ENCODE measurements at regions not wholly inside any gene's neighbourhood (a gene's known extent, or its start where the extent isn't known, plus 50 kb on each side); places are given as distances from the start of the nearest gene placed in this dataset.

DNA sequence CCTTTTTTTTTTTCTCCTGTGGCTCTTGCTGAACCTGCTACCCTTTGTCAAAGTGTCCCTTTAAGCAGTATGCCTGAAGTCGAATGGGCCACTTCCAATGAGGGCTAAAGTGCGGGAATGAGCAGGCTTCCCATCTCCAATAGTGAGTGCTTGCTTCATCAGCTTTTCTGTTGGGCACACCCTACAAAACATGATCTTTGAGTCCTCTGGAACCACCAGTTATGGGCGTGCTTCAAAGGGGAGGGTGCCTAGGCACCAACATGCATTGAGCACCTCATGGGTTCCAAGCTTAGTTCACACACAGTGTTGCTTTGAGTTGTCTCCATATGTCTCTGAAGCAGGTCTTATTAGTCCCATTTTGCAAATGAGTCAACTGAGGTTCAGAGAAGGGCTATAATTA lies 132.8 kb upstream of the CPEB4 start:
- Mint-ChIP-seq H3K9me3 (no peaks in the 10 kb centered on the region), H3K4me1 (peaks cover 12 to 21% (median 12%) of the 10 kb centered on the region in 3 donors), H3K36me3 (no peaks in the 10 kb centered on the region), H3K27me3 (peaks cover 0 to 4% (median 0%) of the 10 kb centered on the region in 3 donors), H3K27ac (no peak overlapping the region), H3K4me3 (no peak overlapping the region)
- ATAC-seq (ENCODE audit: low read depth in 2 of 2) (no peak), DNase-seq (no peak)

DNA sequence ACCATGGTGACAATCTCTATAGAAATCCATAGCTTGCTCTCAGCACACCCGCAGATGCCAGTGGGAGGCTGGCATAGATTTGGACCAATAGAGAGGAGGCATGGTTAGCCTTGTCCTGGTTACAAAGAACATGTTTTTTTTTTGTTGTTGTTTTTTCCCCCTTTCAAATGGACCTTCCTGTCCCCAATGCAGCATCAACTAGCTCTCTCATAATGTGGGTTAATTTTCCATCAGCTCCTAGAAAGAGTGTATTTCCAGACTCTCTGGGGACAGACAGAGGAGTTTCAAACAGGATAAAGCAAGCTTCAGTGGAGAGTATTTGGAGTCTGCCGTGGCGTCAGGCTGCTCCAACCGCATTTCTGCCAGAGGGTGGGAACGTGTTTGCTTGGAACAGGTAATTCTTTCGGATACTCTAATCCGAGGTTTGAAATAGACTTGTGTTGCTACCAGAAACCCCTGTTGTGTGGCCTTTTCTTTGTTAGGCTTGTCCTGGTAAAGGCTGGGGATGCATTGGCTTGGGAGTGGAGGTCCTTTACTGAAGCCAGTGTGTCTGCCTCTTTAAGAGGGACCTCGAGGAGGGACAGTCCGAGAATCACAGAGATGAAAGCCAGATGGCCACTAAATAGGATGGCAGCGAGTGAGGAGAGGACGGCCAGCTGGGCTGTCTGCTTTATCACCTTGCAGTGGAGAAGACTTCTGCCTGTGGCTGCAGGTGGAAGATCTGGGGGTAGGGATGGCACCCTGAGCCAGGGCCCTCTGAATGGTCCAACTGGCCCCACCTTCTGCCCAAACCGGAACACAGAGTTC lies 130.5 kb upstream of the CPEB4 start:
- Mint-ChIP-seq H3K36me3 (no peaks in the 10 kb centered on the region), H3K4me3 (no peak overlapping the region), H3K9me3 (peaks cover 0 to 1% (median 0%) of the 10 kb centered on the region in 7 donors), H3K4me1 (peaks cover 11 to 12% (median 11%) of the 10 kb centered on the region in 3 donors), H3K27me3 (peaks cover 0 to 10% (median 7%) of the 10 kb centered on the region in 3 donors), H3K27ac (peak overlapping the region in 1 of 6 donors; percentile 76)
- DNase-seq: no peak
- ATAC-seq (ENCODE audit: low read depth in 2 of 2): no peak

DNA sequence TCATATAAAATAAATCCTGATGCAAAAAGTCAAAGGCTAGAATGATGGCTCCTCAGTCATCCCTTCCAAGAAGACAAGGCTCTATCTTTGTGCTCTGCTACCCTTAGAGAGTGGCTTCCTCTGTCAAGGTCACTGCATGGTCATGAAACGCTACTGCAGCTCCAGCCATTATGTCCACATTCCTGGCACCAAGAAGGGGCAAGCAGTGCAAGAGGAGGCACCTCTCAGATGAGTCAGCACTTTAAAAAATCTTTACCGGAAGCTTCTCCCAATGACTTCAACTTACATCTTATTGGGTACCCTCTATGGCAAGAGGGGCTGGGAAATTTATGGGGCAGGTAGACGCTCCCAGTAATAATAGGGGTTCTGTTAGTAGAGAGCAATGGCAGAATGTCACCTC lies 129.5 kb upstream of the CPEB4 start:
- H3K36me3 Mint-ChIP-seq: no peaks in the 10 kb centered on the region
- H3K4me1 Mint-ChIP-seq: peaks cover 12 to 17% (median 12%) of the 10 kb centered on the region in 3 donors
- no peak overlapping the region for H3K4me3 Mint-ChIP-seq
- ATAC-seq (ENCODE audit: low read depth in 2 of 2) (no peak), DNase-seq (no peak)
- no peak overlapping the region for H3K27ac Mint-ChIP-seq
- peaks cover 4 to 11% (median 7%) of the 10 kb centered on the region in 3 donors for H3K27me3 Mint-ChIP-seq
- peaks cover 0 to 1% (median 0%) of the 10 kb centered on the region in 7 donors for H3K9me3 Mint-ChIP-seq

DNA sequence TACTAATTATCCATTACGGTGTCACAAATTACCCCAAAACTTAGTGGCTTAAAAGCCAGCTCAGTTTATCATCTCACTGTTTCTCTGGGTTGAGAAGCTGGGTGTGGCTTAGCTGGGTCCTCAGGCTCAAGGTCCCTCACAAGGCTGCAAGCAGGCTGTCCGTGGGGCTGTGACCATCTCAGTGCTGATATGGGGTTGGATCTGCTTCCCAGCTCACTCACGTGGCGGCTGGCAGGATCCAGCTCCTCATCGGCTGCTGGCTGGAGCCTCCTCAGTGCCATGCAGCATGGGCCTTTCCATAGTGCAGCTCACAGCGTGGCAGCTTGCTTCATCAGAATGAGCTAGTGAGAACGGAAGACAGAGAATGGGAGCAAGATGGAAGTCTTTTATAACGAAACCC lies 128.5 kb upstream of the CPEB4 start:
- Mint-ChIP-seq H3K27ac (no peak overlapping the region), H3K4me3 (no peak overlapping the region), H3K27me3 (peaks cover 4 to 11% (median 7%) of the 10 kb centered on the region in 3 donors), H3K9me3 (peaks cover 0 to 1% (median 0%) of the 10 kb centered on the region in 7 donors), H3K36me3 (no peaks in the 10 kb centered on the region), H3K4me1 (peaks cover 12 to 17% (median 14%) of the 10 kb centered on the region in 3 donors)
- no peak for DNase-seq
- ATAC-seq (ENCODE audit: low read depth in 2 of 2): no peak

DNA sequence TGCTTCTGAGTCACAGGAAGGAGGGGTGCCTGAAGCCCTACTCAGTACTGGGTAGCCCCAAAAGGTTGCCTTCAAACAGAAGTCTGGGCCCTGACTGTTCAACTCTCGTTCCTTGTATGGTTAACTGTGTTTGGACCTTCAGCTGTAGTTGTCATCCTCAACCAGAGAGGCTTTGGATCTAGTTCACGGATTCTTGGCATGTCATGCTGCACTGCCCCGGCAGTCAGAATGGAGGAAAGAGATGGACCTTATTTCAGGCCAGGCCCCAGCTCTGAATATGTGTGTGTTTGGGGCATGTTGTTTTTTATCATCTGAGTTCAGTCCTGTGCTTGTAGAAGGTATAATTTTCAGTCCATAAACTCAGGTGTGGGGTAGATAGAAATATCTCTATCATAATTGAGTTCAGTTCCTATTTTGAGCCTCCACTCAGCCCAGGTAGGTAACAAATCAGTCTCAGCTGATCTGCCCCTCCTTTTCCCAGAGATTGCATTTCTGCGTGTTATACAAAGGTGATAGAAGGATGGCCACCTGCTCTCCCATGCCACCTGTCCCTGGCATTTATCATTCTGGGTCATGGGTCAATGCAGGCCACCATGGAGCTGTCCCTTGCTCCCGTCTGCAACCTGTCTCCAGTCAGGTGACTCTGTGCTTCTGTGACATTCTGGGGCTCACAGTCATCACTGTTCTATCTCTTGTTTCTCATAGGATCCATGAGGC lies 127.5 kb upstream of the CPEB4 start:
- peaks cover 12 to 17% (median 16%) of the 10 kb centered on the region in 3 donors for H3K4me1 Mint-ChIP-seq
- ATAC-seq (ENCODE audit: low read depth in 2 of 2) (no peak), DNase-seq (no peak)
- H3K36me3 Mint-ChIP-seq: no peaks in the 10 kb centered on the region
- H3K9me3 Mint-ChIP-seq: peaks cover 0 to 1% (median 0%) of the 10 kb centered on the region in 7 donors
- H3K27ac Mint-ChIP-seq: peak overlapping the region in 2 of 6 donors; percentile 20 to 26
- H3K27me3 Mint-ChIP-seq: peaks cover 4 to 11% (median 7%) of the 10 kb centered on the region in 3 donors
- no peak overlapping the region for H3K4me3 Mint-ChIP-seq

DNA sequence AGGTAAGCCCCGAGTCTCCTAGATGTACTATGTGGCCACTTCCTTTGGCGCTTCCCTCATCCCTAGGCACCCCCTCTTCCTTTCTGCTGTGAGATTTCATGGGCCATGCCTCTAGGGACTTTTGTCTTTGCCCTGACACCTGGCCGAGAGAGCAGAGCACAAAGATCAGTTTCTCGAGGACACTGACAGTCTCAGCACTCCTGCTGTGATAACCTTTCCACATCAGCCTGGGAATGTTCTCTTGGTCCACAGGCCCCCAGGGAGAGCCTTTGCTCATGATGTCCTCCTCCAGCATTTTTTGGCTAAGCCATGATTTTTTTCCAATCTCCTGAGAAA lies 127.0 kb upstream of the CPEB4 start:
- Mint-ChIP-seq H3K4me1 (peaks cover 16 to 19% (median 17%) of the 10 kb centered on the region in 3 donors), H3K27me3 (peaks cover 4 to 11% (median 7%) of the 10 kb centered on the region in 3 donors)

DNA sequence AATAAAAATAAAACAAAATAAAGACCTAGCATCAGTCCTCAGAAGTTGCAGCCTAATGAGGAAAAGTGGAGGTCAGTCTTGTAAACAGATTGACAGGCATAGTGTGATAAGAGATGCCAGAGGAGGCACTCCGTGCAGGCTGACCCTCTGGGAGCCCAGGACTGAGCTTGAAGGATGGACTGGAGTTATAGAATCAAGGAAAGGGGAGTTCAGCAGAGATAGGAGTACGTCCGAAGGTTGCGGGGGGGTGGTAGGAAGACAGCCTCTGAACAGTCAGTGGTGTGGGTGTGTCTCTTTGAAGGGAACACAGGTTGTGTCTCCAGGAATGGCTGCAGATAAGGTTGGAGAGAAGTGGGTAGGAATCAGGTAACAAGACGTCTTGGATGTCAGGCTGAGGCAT lies 126.1 kb upstream of the CPEB4 start:
- H3K36me3 Mint-ChIP-seq: no peaks in the 10 kb centered on the region
- H3K27me3 Mint-ChIP-seq: peaks cover 4 to 11% (median 7%) of the 10 kb centered on the region in 3 donors
- ATAC-seq (ENCODE audit: low read depth in 2 of 2) (no peak), DNase-seq (no peak)
- H3K27ac Mint-ChIP-seq: peak overlapping the region in 1 of 6 donors; percentile 66
- peaks cover 17 to 21% (median 19%) of the 10 kb centered on the region in 3 donors for H3K4me1 Mint-ChIP-seq
- H3K4me3 Mint-ChIP-seq: no peak overlapping the region
- H3K9me3 Mint-ChIP-seq: peaks cover 0 to 1% (median 0%) of the 10 kb centered on the region in 7 donors

More for the DNA sequence above, 127.0 kb upstream of the CPEB4 start:
- Mint-ChIP-seq H3K9me3 (peaks cover 0 to 1% (median 0%) of the 10 kb centered on the region in 7 donors), H3K27ac (peak overlapping the region in 1 of 6 donors; percentile 54), H3K4me3 (no peak overlapping the region), H3K36me3 (no peaks in the 10 kb centered on the region)
- DNase-seq: no peak
- no peak for ATAC-seq (ENCODE audit: low read depth in 2 of 2)

DNA sequence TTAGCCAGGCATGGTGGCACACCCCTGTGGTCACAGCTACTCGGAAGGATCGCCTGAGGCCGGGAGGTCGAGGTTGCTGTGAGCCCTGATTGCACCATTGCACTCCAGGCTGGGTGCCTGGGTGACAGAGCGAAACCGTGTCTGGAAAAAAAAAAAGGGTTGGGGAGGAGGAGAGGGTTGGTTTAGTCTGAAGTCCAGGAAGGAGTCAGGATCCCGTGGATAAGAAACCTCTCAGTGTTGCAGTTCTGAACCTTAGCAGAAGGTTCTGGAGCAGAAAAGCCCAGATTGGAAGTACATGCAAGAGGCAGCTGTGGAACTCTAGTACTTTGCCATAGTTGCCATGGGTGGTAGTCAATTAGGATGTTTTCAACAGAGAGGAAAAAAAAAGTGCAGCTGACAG lies 125.2 kb upstream of the CPEB4 start:
- H3K27me3 Mint-ChIP-seq: peaks cover 4 to 11% (median 7%) of the 10 kb centered on the region in 3 donors
- H3K36me3 Mint-ChIP-seq: no peaks in the 10 kb centered on the region
- ATAC-seq (ENCODE audit: low read depth in 2 of 2): no peak
- peak overlapping the region in 2 of 6 donors; percentile 26 to 55 for H3K27ac Mint-ChIP-seq
- peaks cover 0 to 1% (median 0%) of the 10 kb centered on the region in 7 donors for H3K9me3 Mint-ChIP-seq
- H3K4me3 Mint-ChIP-seq: no peak overlapping the region
- no peak for DNase-seq
- peaks cover 17 to 21% (median 19%) of the 10 kb centered on the region in 3 donors for H3K4me1 Mint-ChIP-seq

DNA sequence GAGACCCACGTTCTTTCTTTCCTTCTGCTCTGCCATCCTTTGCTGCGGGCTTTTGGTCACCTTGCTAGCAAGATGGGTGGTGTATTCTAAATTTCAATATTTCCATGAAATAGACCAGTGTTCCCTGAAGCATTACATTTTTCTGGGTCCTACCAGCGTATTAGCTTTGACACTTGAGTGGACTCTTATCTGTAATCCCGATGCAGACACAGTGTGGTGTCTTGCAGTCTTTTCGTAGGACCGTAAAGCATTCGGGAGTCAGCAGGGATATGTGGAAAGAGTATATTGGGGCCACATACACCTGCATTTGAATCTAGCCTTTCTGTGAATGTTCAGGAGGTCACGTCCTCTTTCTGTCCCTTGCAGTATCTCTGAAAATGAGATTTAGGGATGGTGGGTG lies 124.7 kb upstream of the CPEB4 start:
- Mint-ChIP-seq H3K27ac (no peak overlapping the region), H3K4me3 (no peak overlapping the region), H3K4me1 (peaks cover 17 to 21% (median 19%) of the 10 kb centered on the region in 3 donors), H3K27me3 (peaks cover 4 to 11% (median 7%) of the 10 kb centered on the region in 3 donors), H3K9me3 (peaks cover 0 to 1% (median 0%) of the 10 kb centered on the region in 7 donors), H3K36me3 (no peaks in the 10 kb centered on the region)
- ATAC-seq (ENCODE audit: low read depth in 2 of 2) (no peak), DNase-seq (no peak)

DNA sequence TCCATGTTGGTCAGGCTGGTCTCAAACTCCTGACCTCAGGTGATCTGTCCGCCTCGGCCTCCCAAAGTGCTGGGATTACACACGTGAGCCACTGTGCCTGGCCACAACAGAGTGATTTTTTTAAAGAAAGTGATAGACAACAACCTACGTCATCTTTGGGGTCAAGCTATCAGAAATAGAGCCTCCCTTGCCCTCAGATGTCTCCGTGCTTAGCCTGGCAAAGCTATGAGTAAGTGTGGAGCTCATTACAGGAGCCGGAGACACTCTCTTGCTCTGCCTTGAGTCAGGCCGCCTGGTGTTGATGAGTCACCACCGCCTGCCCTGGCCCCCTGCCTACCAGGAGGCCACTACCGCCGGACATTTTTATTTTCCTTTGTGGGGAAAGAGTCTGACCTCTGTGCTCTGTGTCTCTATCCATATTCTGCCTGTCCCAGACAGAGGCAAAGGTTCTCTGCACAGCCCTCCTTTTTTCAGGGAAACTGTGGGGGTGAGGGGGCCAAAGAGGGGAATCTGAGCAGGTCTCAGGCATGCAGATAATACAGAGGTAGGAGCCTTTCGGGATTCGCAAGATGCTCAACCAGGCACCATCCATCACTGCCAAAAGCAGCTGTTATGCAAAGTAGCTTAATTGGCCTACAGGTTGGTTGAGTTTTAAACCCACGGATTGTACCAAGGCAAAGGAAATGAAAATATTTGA lies 123.7 kb upstream of the CPEB4 start:
- Mint-ChIP-seq H3K27ac (no peak overlapping the region), H3K4me3 (no peak overlapping the region), H3K4me1 (peaks cover 17 to 25% (median 19%) of the 10 kb centered on the region in 3 donors), H3K9me3 (peaks cover 0 to 1% (median 0%) of the 10 kb centered on the region in 7 donors), H3K36me3 (peaks cover 0 to 3% of the 10 kb centered on the region in 2 donors), H3K27me3 (peaks cover 4 to 14% (median 7%) of the 10 kb centered on the region in 3 donors)
- DNase-seq: no peak
- ATAC-seq (ENCODE audit: low read depth in 2 of 2): no peak

DNA sequence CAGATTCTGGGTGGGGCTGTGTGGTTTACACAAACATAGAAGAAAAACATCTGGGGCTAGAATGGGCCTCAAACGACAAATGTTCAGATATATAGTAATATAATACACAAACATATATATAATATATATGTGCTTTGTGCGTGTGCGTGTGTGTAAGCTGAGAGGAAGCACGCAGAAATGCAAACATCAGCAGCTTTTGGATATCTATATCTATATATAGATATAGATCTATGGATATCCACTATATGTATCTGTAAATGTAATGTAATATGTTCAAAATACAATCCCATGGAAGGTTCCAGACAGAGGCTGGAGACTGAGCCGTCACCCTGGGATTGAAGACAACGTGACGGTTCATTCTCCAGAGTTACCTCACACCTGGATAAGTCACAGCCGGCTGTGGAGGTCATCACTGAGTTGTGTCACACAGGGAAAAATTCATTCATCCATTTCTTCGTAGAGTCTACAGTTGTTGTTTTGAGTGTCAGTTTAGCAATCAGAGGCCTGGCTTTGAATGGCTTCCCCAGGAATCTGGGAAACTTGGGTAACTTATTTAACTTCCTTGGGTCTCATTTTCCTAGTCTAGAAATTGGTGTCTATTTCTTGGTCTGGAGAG lies 123.0 kb upstream of the CPEB4 start:
- Mint-ChIP-seq H3K27ac (no peak overlapping the region), H3K4me3 (no peak overlapping the region), H3K36me3 (peaks cover 0 to 9% of the 10 kb centered on the region in 2 donors), H3K4me1 (peaks cover 13 to 31% (median 19%) of the 10 kb centered on the region in 3 donors), H3K9me3 (peaks cover 0 to 5% (median 0%) of the 10 kb centered on the region in 7 donors), H3K27me3 (peaks cover 4 to 21% (median 11%) of the 10 kb centered on the region in 3 donors)
- ATAC-seq (ENCODE audit: low read depth in 2 of 2) (no peak), DNase-seq (no peak)

DNA sequence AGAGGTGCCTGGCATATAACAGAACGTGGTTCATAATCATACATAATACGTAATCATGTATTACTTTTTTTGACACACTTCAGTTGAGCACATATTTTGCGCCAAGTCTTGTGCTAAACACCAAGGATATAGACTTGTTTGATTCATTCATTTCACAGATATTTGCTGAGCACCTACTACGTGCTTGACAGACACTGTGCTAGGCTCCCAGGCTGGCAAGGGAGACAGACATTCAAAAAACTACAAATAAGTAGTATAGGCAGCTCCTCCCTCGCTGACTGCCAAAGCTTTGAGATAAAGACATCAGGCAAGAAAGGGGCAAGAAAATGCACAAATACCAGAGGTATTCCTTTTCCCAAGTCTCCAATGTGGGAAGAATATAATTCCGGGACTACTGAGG lies 122.5 kb upstream of the CPEB4 start:
- DNase-seq: no peak
- ATAC-seq (ENCODE audit: low read depth in 2 of 2): no peak
- Mint-ChIP-seq H3K36me3 (peaks cover 0 to 9% of the 10 kb centered on the region in 2 donors), H3K27me3 (peaks cover 4 to 26% (median 16%) of the 10 kb centered on the region in 3 donors), H3K9me3 (peaks cover 0 to 5% (median 0%) of the 10 kb centered on the region in 7 donors), H3K4me1 (peaks cover 13 to 34% (median 18%) of the 10 kb centered on the region in 3 donors), H3K27ac (peak overlapping the region in 2 of 6 donors; percentile 0 to 62), H3K4me3 (no peak overlapping the region)

All from naive B cell (primary cell).